ENCODE measurements at regions not wholly inside any gene's neighbourhood (a gene's known extent, or its start where the extent isn't known, plus 50 kb on each side); places are given as distances from the start of the nearest gene placed in this dataset.

GRCh38 chr11:92311616-92312449 is 87.2 kb downstream of the FAT3 start:
- TF ChIP-seq POLR2A (IDR thresholded peaks at IDR 0.05; ENCODE audit: low read depth, low read length), result no peak
- no peak for TF ChIP-seq TAF1 (IDR thresholded peaks at IDR 0.05; ENCODE audit: borderline replicate concordance, low read depth, low read length)
